PC-3 (cell line): ENCODE measurements at regions not wholly inside any gene's neighbourhood (a gene's known extent, or its start where the extent isn't known, plus 50 kb on each side); places are given as distances from the start of the nearest gene placed in this dataset.

Experiments used
- EZH2 ChIP-seq: fragments of 300-600 bp; sonication (generic); IDR thresholded peaks from one replicate; pipeline ENCODE4 v1.6.1; 2017; ENCODE audit warnings: antibody characterized with exemption, mild to moderate bottlenecking, low read length; ENCODE audit not compliant: unreplicated experiment
- TF ChIP-seq, protein P1 (sequence below): fragments of 300-600 bp; sonication (generic); conservative IDR thresholded peaks from 2 replicates; pipeline ENCODE4 v1.5.1; 2017; ENCODE audit warnings: antibody characterized with exemption, low read depth, mild to moderate bottlenecking, low read length

DNA sequence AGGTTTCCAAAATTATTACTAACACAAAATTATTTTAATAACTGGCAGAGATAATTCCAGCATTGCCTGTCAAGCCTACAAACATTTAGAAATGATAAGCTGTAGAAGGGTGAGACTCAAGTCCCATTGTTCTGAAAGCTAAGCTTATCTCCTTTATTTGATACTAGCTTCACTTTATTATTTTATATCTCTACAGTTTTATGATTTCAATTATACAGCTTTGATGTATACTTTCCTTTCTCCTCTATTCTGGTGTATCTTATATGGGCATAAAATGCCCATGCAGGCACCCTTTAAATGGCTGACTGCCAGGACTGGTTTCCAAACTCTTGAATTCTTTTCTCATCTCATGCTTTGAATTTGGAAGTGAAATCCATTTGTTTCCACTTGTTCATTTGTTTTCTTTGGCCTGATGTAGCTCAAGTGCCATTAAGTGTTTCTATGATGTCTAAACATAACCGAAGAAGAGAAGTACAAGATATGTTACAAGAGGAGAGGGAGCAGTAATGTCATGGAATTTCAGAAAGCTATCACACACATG is 372.1 kb upstream of the ARHGEF26 start:
- TF ChIP-seq, protein P1, sequence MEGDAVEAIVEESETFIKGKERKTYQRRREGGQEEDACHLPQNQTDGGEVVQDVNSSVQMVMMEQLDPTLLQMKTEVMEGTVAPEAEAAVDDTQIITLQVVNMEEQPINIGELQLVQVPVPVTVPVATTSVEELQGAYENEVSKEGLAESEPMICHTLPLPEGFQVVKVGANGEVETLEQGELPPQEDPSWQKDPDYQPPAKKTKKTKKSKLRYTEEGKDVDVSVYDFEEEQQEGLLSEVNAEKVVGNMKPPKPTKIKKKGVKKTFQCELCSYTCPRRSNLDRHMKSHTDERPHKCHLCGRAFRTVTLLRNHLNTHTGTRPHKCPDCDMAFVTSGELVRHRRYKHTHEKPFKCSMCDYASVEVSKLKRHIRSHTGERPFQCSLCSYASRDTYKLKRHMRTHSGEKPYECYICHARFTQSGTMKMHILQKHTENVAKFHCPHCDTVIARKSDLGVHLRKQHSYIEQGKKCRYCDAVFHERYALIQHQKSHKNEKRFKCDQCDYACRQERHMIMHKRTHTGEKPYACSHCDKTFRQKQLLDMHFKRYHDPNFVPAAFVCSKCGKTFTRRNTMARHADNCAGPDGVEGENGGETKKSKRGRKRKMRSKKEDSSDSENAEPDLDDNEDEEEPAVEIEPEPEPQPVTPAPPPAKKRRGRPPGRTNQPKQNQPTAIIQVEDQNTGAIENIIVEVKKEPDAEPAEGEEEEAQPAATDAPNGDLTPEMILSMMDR: no peak
- no peak for TF ChIP-seq EZH2
